ENCODE measurements at regions not wholly inside any gene's neighbourhood (a gene's known extent, or its start where the extent isn't known, plus 50 kb on each side); places are given as distances from the start of the nearest gene placed in this dataset.

- no peak for FAIRE-seq
Observed at GRCh38 chr13:48892053-48892687, 83.5 kb upstream of the FNDC3A start.

DNA sequence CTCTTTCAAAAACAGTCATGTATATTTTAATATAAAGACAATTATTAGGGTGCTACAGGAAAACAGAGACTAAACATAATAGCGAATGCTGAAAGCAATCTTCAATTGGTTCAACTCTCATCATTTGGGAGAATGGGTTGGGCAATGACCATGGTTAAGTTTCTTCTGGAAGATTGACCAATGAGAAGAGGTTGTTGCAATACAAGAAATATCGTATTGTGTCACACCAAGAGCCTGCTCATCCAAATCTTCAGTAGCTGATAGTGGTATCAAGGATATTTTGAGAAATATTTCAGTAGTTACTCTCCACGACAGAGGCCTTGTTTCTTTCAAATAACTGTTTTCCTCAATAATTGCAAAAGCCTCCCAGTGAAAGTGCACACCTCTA is 83.0 kb upstream of the FNDC3A start:
- FAIRE-seq, result no peak

- no peak for FAIRE-seq
Observed at GRCh38 chr13:48896312-48896711, 79.4 kb upstream of the FNDC3A start.

DNA sequence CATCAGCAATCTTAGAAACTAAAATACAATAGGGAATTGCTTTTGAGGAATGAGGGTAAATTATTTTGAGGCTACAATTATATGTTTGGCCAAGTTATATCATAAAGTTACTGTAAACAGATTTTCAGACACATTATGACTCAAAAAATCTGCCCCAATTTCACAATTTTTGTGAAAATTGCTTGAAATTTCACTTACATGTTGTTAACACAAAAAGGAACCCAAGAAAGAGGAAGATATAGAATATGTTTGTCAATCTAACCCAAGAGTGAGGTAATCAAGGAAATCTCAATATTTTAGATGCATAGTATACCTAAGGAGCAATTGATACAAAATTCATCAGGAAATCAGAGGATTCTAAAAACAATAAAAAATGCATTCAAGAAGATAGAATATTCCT is 73.9 kb upstream of the FNDC3A start:
- no peak for FAIRE-seq

DNA sequence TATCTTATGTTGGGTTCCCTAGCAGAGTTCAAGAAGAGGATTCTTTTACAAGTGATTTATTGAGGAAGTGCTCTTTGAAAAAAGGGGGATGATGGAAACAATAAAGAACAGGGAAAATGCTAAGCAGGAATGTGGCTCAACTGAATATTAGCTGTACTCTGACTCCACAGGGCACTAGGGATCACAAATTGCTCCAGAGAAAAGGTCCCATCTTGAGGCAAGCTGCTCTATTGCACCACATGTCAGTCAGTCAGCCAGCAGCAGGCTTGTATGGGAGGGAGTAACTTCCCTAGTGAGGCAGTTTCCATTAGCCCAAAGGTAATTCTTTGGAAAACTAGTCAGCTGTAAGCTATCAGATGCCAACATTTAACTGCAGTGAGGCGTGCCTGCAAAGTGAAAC is 73.3 kb upstream of the FNDC3A start:
- no peak for FAIRE-seq

GRCh38 chr13:48904668-48905290 is 70.9 kb upstream of the FNDC3A start:
- no peak for FAIRE-seq

DNA sequence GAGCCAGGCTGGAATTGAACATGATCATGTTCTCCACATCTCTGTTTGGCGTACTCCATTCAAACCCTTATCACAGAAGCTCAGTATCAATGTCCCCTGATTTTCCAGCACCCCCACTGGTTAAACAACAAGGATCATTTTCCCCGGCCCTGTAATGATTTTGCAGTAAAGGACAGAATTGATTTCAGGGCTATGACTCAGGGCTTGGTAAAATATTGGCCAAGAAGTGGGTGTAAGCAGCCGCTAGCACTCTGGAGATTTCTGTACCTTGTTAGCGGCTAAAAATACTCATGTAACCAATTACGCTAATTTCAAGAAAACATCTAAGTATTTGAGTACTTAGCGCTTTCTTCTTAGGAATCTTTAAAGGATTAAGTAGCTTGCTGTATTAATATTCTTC is 69.5 kb upstream of the FNDC3A start:
- FAIRE-seq, result no peak

- no peak for FAIRE-seq
Observed at GRCh38 chr13:48908381-48909055, 67.2 kb upstream of the FNDC3A start.

GRCh38 chr13:48909056-48909389 is 66.7 kb upstream of the FNDC3A start:
- FAIRE-seq, result no peak

DNA sequence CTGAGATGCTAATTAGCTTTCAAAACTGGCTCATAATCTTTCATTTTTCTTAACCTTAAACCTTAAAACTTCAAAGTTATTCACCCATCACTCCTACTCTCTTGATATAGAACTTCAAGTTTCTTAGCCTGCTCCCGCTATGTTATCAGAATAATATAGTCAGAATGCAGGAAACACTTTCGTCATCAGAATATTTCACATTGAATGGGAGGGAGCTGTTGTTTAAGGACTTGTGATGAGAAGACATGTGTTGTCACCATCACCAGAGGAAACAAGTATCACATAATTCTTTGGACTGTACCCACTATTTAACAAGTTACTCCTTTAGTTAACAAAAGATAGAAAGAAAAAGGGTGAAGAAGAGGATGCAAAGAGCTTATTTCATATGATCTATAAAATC is 65.0 kb upstream of the FNDC3A start:
- no peak for FAIRE-seq

DNA sequence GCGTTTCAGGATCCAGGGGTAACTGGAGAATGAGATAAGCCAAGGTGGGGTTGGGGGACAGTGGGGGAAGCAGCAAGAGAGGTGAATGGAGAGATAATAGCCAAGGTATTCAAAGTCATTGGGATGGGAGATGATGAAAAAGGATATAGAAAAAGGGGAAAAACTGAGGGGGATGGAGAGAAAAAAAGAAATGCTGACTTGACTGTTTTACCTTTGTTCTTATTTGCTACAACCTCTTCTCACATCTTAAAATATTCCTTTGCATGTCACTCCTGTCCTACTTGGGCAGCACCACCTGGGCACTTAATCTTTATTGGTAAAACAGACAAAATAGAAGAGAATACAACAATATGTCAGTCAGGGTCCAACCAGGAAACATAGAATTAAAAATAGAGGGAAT is 56.0 kb upstream of the FNDC3A start:
- FAIRE-seq, result no peak

GRCh38 chr13:48920730-48921129 is 55.0 kb upstream of the FNDC3A start:
- FAIRE-seq, result no peak

DNA sequence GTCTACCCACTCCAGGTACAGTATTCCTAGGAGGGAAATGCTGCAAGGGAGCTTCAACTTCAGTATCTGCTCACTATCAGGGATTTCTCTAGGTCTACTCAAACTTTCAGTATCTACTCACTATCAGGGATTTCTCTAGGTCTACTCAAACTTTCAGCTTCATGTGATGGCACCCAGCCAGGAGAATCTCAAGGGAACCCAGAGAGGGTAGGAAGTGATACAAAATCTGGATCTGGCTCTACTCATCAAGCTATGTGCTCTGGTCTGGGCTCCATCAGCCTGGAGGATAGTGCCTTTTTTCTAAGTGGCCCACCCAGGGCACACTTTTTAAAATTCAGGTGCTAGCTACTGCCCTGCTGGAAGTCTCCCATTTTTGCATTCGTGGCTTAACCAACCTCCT is 52.3 kb upstream of the FNDC3A start:
- FAIRE-seq, result no peak

GRCh38 chr13:48925001-48925400 is 50.7 kb upstream of the FNDC3A start:
- FAIRE-seq, result no peak

Data from colon (tissue), 2 donors.